GM10248 (cell line): ENCODE measurements at regions not wholly inside any gene's neighbourhood (a gene's known extent, or its start where the extent isn't known, plus 50 kb on each side); places are given as distances from the start of the nearest gene placed in this dataset.

Source experiments
- CTCF ChIA-PET: fragments of 300-600 bp; sonication (Branson Sonifier 250); formaldehyde crosslinking; extraction: SDS; loops from one replicate; lab custom pipeline; 2021; ENCODE audit warnings: antibody characterized with exemption; lab: Yijun Ruan, JAX
- POLR2A ChIA-PET: fragments of 350-650 bp; sonication (Branson Sonifier 250); formaldehyde crosslinking; extraction: SDS; loops from one replicate; lab custom pipeline; 2020; ENCODE audit warnings: antibody characterized with exemption; lab: Yijun Ruan, JAX
- DNase-seq: peaks from one replicate; pipeline ENCODE4 v3.0.0; 2012; ENCODE audit errors: extremely low spot score
- CTCF ChIP-seq: IDR thresholded peaks from 2 replicates; pipeline ENCODE4 v1.5.1; 2012; ENCODE audit warnings: mild to moderate bottlenecking, low read depth; ENCODE audit errors: extremely low read depth, missing control alignments, control extremely low read depth

GRCh38 chr15:62795700-62796695 is 246.5 kb upstream of the TPM1 start:
- TF ChIP-seq CTCF: no peak
- CTCF ChIA-PET: interaction anchor here (1.3 to 1.4 kb wide), 2 partner anchors 12 to 14 kb away, joined by 3 read pairs; no protein-coding TSS in a partner anchor
- POLR2A ChIA-PET: no interaction called here
- no peak for DNase-seq

- TF ChIP-seq CTCF: no peak
- DNase-seq: no peak
- ChIA-PET CTCF (interaction anchor here (1.3 kb wide), 1 partner anchor 13 kb away, joined by 3 read pairs; no protein-coding TSS in a partner anchor), POLR2A (no interaction called here)
Observed at GRCh38 chr15:62797171-62797570, 245.4 kb upstream of the TPM1 start.

- no peak for TF ChIP-seq CTCF
- no peak for DNase-seq
- POLR2A ChIA-PET: no interaction called here
- CTCF ChIA-PET: no interaction called here
Observed at GRCh38 chr15:62798536-62798935, 244.0 kb upstream of the TPM1 start.

GRCh38 chr15:62799037-62799436 is 243.5 kb upstream of the TPM1 start:
- no peak for TF ChIP-seq CTCF
- ChIA-PET POLR2A (no interaction called here), CTCF (no interaction called here)
- DNase-seq: no peak

GRCh38 chr15:62799919-62800318 is 242.6 kb upstream of the TPM1 start:
- no peak for TF ChIP-seq CTCF
- no peak for DNase-seq
- POLR2A ChIA-PET: no interaction called here
- CTCF ChIA-PET: no interaction called here

GRCh38 chr15:62802612-62803011 is 239.9 kb upstream of the TPM1 start:
- ChIA-PET POLR2A (no interaction called here), CTCF (interaction anchor here (0.9 to 1.5 kb wide), 2 partner anchors 25 to 60 kb away, joined by 3 read pairs; no protein-coding TSS in a partner anchor)
- DNase-seq: no peak
- no peak for TF ChIP-seq CTCF
